ENCODE measurements at regions not wholly inside any gene's neighbourhood (a gene's known extent, or its start where the extent isn't known, plus 50 kb on each side); places are given as distances from the start of the nearest gene placed in this dataset.

GRCh38 chr2:5923957-5924945 lies 232.1 kb downstream of the SOX11 start:
- no peak for TF ChIP-seq RAD21 (IDR thresholded peaks at IDR 0.05; ENCODE audit: low read length)
- TF ChIP-seq CTCF (IDR thresholded peaks at IDR 0.05), result no peak
- TF ChIP-seq MAX (IDR thresholded peaks at IDR 0.05; ENCODE audit: low read depth), result no peak
- TF ChIP-seq NFIC (IDR thresholded peaks at IDR 0.05; ENCODE audit: borderline replicate concordance), result no peak
- no peak for TF ChIP-seq MXI1 (IDR thresholded peaks at IDR 0.05; ENCODE audit: low read depth, low read length)
- TF ChIP-seq FOXJ3 (CRISPR knock-in tag; IDR thresholded peaks at IDR 0.05), result no peak
- TF ChIP-seq YY1 (IDR thresholded peaks at IDR 0.05; ENCODE audit: low read depth), result no peak
- no peak for TF ChIP-seq EP300 (IDR thresholded peaks at IDR 0.05; ENCODE audit: borderline replicate concordance in 1 of 2, low read depth in 1 of 2, low read length in 1 of 2)
- no peak for TF ChIP-seq ELF1 (IDR thresholded peaks at IDR 0.05)
- no peak for TF ChIP-seq JUND (IDR thresholded peaks at IDR 0.05)

Data from SK-N-SH (cell line).